Activated CD4-positive, alpha-beta memory T cell treated with anti-CD3 and anti-CD28 coated beads for 36 hours (primary cell): ENCODE measurements at regions not wholly inside any gene's neighbourhood (a gene's known extent, or its start where the extent isn't known, plus 50 kb on each side); places are given as distances from the start of the nearest gene placed in this dataset.

Source experiments
- CTCF ChIA-PET: fragments of 350-600 bp; sonication (Branson Sonifier 250); formaldehyde crosslinking; loops from one replicate; lab custom pipeline; 2021; ENCODE audit warnings: antibody characterized with exemption, inconsistent platforms; lab: Charles Lee
- POLR2A ChIA-PET: fragments of 350-600 bp; sonication (Branson Sonifier 250); formaldehyde crosslinking; loops from one replicate; lab custom pipeline; 2021; ENCODE audit warnings: antibody characterized with exemption; lab: Charles Lee
- DNase-seq: peaks from one replicate; pipeline ENCODE4 v3.0.0-alpha.2; 2020
- H3K27ac Mint-ChIP-seq: one replicate; pipeline ENCODE4 v1.8.0; 2021; ENCODE audit warnings: mixed read lengths
- H3K27me3 Mint-ChIP-seq: one replicate; pipeline ENCODE4 v1.8.0; 2021; ENCODE audit warnings: mixed read lengths
- H3K36me3 Mint-ChIP-seq: one replicate; pipeline ENCODE4 v1.8.0; 2021; ENCODE audit warnings: mixed read lengths
- H3K4me1 Mint-ChIP-seq: one replicate; pipeline ENCODE4 v1.8.0; 2021; ENCODE audit warnings: low read depth, mixed read lengths
- H3K4me3 Mint-ChIP-seq: one replicate; pipeline ENCODE4 v1.8.0; 2021; ENCODE audit warnings: mild to moderate bottlenecking, mixed read lengths
- H3K9me3 Mint-ChIP-seq: one replicate; pipeline ENCODE4 v1.8.0; 2021; ENCODE audit warnings: mixed read lengths
- intact Hi-C: fragments of 100-400 bp; cut with micrococcal nuclease; formaldehyde crosslinking; loops from one replicate; pipeline ENCODE4 v1.15.1; 2023

DNA sequence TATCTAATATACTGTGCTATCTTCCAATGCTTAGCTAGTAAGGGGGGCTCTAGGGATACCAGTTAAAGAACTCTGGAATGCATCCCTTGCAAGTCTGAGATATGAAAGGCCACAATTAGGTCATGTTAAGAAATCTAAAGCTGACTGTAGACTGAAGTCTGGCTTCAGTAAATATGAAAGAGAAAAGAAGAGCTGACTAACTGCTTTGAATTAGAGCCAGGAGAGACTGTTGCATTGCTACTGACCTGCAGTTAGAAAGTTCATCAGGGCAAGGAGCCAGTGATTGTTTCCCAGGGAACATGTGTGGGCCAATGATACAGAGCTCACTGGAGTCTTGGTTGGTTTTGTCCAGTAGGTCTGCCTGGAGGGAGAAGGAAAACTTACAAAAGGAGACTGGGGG is 472.1 kb upstream of the TNC start:
- ChIA-PET CTCF (interaction anchor here (0.6 kb wide), 1 partner anchor 55 kb away, joined by 3 read pairs; no protein-coding TSS in a partner anchor), POLR2A (no interaction called here)
- no peaks in the 10 kb centered on the region for H3K9me3 Mint-ChIP-seq
- H3K4me3 Mint-ChIP-seq = no peak overlapping the region
- no peak for DNase-seq
- no peaks in the 10 kb centered on the region for H3K4me1 Mint-ChIP-seq
- intact Hi-C loops = loop anchor here (5.0 kb wide), 3 partner anchors 577 to 982 kb away; no protein-coding TSS in a partner anchor
- H3K36me3 Mint-ChIP-seq = no peaks in the 10 kb centered on the region
- H3K27me3 Mint-ChIP-seq = peaks cover 7% of the 10 kb centered on the region
- H3K27ac Mint-ChIP-seq = no peak overlapping the region

- Mint-ChIP-seq H3K27ac (no peak overlapping the region), H3K27me3 (peaks cover 7% of the 10 kb centered on the region), H3K9me3 (no peaks in the 10 kb centered on the region), H3K4me3 (no peak overlapping the region), H3K36me3 (no peaks in the 10 kb centered on the region), H3K4me1 (no peaks in the 10 kb centered on the region)
- CTCF ChIA-PET = interaction anchor here (1.5 kb wide), 1 partner anchor 556 kb away, joined by 3 read pairs; no protein-coding TSS in a partner anchor
- peak; percentile 13 for DNase-seq
- POLR2A ChIA-PET = no interaction called here
- intact Hi-C loops = loop anchor here (5.0 kb wide), 3 partner anchors 576 to 981 kb away; no protein-coding TSS in a partner anchor
Measured at GRCh38 chr9:115591584-115591984, 473.6 kb upstream of the TNC start.

DNA sequence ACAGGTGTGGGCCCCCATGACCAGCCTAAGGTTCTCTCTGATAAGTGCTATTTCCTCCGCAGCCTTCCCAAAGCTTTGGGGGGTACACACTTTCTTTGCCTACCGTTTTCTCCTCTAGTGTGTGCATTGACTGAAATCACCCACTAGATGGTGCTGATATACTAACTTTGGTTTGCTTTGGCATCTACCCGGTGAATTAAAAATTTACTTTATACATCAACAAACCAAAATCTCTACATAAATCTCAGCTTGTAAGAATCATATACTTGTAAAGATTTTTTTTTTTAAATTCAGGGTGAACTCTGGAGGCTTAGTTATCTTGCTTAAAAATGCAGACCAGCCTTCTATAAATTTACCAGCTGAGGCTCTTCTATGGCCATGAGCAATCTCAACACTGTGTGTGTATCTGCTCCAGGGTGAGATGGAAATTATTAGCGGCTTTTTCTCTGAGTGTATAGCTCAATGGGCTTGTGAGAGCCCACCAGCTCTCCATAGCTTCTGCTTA is 475.7 kb upstream of the TNC start:
- Mint-ChIP-seq H3K27me3 (peaks cover 16% of the 10 kb centered on the region), H3K4me1 (no peaks in the 10 kb centered on the region), H3K4me3 (no peak overlapping the region), H3K9me3 (no peaks in the 10 kb centered on the region), H3K36me3 (no peaks in the 10 kb centered on the region), H3K27ac (no peak overlapping the region)
- ChIA-PET CTCF (interaction anchor here (0.7 to 2.9 kb wide), 13 partner anchors 10 to 1266 kb away, joined by 3 to 20 read pairs (median 6); no protein-coding TSS in a partner anchor), POLR2A (no interaction called here)
- intact Hi-C loops = loop anchor here (1.0 to 5.0 kb wide), 4 partner anchors 574 to 1068 kb away; no protein-coding TSS in a partner anchor
- no peak for DNase-seq

DNA sequence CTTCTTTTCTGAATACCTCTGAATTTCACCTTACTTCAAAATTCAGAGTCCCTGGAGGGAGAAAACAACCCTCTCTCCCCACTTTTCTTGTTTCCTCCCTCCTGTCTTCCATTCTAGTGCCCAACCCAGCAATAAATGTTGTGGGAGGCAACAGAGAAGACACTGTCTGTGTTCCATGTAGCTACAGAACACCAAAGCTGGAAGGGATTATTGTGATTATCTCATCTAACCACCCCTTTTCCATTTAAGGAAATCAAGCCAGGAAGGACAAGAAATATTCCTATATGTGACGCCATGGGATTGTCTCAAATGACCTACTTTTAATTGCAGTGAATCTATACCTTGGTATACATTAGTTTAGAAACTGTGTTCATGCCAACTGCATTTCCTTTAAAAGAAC is 476.6 kb upstream of the TNC start:
- intact Hi-C loops = loop anchor here (5.0 kb wide), 3 partner anchors 573 to 978 kb away; no protein-coding TSS in a partner anchor
- Mint-ChIP-seq H3K4me1 (no peaks in the 10 kb centered on the region), H3K27ac (no peak overlapping the region), H3K36me3 (no peaks in the 10 kb centered on the region), H3K4me3 (no peak overlapping the region), H3K9me3 (no peaks in the 10 kb centered on the region), H3K27me3 (peaks cover 16% of the 10 kb centered on the region)
- ChIA-PET CTCF (interaction anchor here (1.1 to 2.9 kb wide), 7 partner anchors 9 to 1068 kb away, joined by 4 to 20 read pairs (median 7); no protein-coding TSS in a partner anchor), POLR2A (no interaction called here)
- DNase-seq = no peak

DNA sequence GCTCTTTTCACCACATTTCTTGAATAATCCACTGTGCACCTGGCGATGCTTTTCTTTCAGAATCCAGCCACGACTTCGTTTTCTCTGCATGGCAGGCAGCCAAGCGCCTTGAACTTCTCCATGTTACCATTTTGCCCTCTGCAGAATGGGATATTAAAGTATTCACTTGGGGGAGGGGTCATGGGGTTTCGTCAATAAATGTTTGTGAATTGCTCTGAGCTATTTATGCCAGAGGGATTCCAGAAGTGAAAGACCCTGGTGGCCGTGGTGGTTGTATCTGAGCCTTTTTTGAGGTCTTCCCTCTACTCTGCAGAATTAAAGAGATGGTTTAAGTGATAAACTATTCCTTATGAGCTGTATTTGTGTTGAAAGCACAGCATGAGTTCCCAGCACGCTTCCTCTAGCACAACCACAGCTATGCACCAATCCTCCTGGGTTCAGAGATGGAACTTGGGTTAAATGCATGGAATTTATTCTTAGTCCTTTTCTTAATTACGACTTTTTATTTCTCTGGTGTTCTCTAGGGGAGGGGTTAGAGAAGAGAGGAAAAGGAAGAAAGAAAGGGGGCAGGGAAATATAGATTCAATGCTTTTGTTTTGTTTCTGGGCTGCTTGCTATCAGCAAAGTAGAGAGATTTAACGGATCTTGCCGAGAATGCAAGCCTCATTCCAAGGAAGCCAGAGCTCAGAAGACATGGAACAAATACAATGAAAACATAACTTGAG is 478.2 kb upstream of the TNC start:
- no peaks in the 10 kb centered on the region for H3K36me3 Mint-ChIP-seq
- H3K27ac Mint-ChIP-seq = no peak overlapping the region
- POLR2A ChIA-PET = no interaction called here
- H3K4me3 Mint-ChIP-seq = no peak overlapping the region
- CTCF ChIA-PET = no interaction called here
- peaks cover 18% of the 10 kb centered on the region for H3K27me3 Mint-ChIP-seq
- no peaks in the 10 kb centered on the region for H3K4me1 Mint-ChIP-seq
- no peaks in the 10 kb centered on the region for H3K9me3 Mint-ChIP-seq
- intact Hi-C loops = no loop called here
- DNase-seq = no peak

- CTCF ChIA-PET = interaction anchor here (0.6 kb wide), 1 partner anchor 899 kb away, joined by 3 read pairs; no protein-coding TSS in a partner anchor
- H3K36me3 Mint-ChIP-seq = no peaks in the 10 kb centered on the region
- no peaks in the 10 kb centered on the region for H3K4me1 Mint-ChIP-seq
- intact Hi-C loops = no loop called here
- POLR2A ChIA-PET = no interaction called here
- DNase-seq = no peak
- H3K27ac Mint-ChIP-seq = no peak overlapping the region
- H3K27me3 Mint-ChIP-seq = peaks cover 19% of the 10 kb centered on the region
- no peak overlapping the region for H3K4me3 Mint-ChIP-seq
- no peaks in the 10 kb centered on the region for H3K9me3 Mint-ChIP-seq
Measured at GRCh38 chr9:115596746-115597080, 478.8 kb upstream of the TNC start.

- no peak overlapping the region for H3K27ac Mint-ChIP-seq
- peaks cover 21% of the 10 kb centered on the region for H3K27me3 Mint-ChIP-seq
- intact Hi-C loops = no loop called here
- no peak for DNase-seq
- no peaks in the 10 kb centered on the region for H3K9me3 Mint-ChIP-seq
- CTCF ChIA-PET = interaction anchor here (0.6 kb wide), 1 partner anchor 898 kb away, joined by 3 read pairs; no protein-coding TSS in a partner anchor
- H3K36me3 Mint-ChIP-seq = no peaks in the 10 kb centered on the region
- POLR2A ChIA-PET = no interaction called here
- no peak overlapping the region for H3K4me3 Mint-ChIP-seq
- H3K4me1 Mint-ChIP-seq = no peaks in the 10 kb centered on the region
Measured at GRCh38 chr9:115597330-115597895, 479.5 kb upstream of the TNC start.

DNA sequence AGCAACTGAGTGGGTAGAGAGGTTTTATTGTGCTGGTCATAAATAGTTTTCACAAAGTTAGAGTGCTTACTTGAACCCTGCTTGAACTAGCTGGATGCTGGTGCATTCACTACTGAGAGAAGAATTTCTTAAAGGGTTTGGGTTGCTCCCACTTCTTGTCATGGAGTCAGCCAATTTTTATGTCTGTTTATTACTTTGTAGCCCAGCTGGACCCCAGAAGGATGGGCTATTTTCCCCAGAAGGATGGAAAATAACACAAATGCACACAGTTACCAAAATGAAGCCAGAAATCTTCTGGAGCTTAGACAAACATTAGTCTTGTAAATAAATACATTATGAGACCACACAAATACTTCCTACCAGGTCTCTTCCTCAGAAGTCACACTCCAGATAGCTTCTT is 480.8 kb upstream of the TNC start:
- Mint-ChIP-seq H3K4me1 (no peaks in the 10 kb centered on the region), H3K27ac (no peak overlapping the region), H3K27me3 (peaks cover 19% of the 10 kb centered on the region), H3K9me3 (no peaks in the 10 kb centered on the region), H3K4me3 (no peak overlapping the region), H3K36me3 (no peaks in the 10 kb centered on the region)
- intact Hi-C loops = no loop called here
- no peak for DNase-seq
- ChIA-PET POLR2A (no interaction called here), CTCF (no interaction called here)

DNA sequence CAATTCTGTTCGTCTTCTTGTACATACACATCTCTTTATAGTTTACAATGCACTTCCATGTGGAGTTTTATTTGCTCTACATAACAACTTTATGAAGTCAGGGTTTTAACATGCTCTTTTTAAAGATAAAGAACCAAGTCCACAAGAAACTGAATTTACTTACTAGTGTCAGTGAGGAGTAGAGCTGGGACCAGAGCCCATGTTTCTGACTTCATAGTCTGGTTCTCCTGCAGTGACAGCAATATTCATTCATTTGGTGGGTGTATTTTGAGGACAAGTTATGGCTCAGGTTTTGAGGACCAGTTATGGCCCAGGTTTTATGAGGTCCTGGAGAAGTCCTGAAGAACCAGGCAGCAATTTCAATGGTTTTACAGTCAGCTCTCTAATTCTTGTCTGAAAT is 481.9 kb upstream of the TNC start:
- Mint-ChIP-seq H3K36me3 (no peaks in the 10 kb centered on the region), H3K9me3 (no peaks in the 10 kb centered on the region), H3K4me3 (no peak overlapping the region), H3K4me1 (no peaks in the 10 kb centered on the region), H3K27me3 (peaks cover 13% of the 10 kb centered on the region), H3K27ac (no peak overlapping the region)
- DNase-seq = no peak
- ChIA-PET POLR2A (no interaction called here), CTCF (no interaction called here)
- intact Hi-C loops = no loop called here

GRCh38 chr9:115601434-115601833 is 483.5 kb upstream of the TNC start:
- Mint-ChIP-seq H3K27ac (no peak overlapping the region), H3K27me3 (peaks cover 13% of the 10 kb centered on the region), H3K4me3 (no peak overlapping the region), H3K36me3 (no peaks in the 10 kb centered on the region), H3K4me1 (no peaks in the 10 kb centered on the region), H3K9me3 (no peaks in the 10 kb centered on the region)
- ChIA-PET POLR2A (no interaction called here), CTCF (no interaction called here)
- DNase-seq = no peak
- intact Hi-C loops = no loop called here

- no peaks in the 10 kb centered on the region for H3K9me3 Mint-ChIP-seq
- H3K4me1 Mint-ChIP-seq = no peaks in the 10 kb centered on the region
- no peak overlapping the region for H3K4me3 Mint-ChIP-seq
- no peak for DNase-seq
- CTCF ChIA-PET = interaction anchor here (3.8 kb wide), 1 partner anchor 11 kb away, joined by 20 read pairs; no protein-coding TSS in a partner anchor
- intact Hi-C loops = no loop called here
- POLR2A ChIA-PET = no interaction called here
- peaks cover 8% of the 10 kb centered on the region for H3K27me3 Mint-ChIP-seq
- no peak overlapping the region for H3K27ac Mint-ChIP-seq
- H3K36me3 Mint-ChIP-seq = no peaks in the 10 kb centered on the region
Measured at GRCh38 chr9:115604831-115605483, 487.0 kb upstream of the TNC start.

- no peak overlapping the region for H3K27ac Mint-ChIP-seq
- no peak for DNase-seq
- CTCF ChIA-PET = interaction anchor here (0.6 to 2.0 kb wide), 2 partner anchors 14 to 962 kb away, joined by 3 to 8 read pairs; no protein-coding TSS in a partner anchor
Measured at GRCh38 chr9:115606838-115607237, 488.9 kb upstream of the TNC start.

More at GRCh38 chr9:115606838-115607237, 488.9 kb upstream of the TNC start:
- H3K36me3 Mint-ChIP-seq = no peaks in the 10 kb centered on the region
- H3K9me3 Mint-ChIP-seq = no peaks in the 10 kb centered on the region
- POLR2A ChIA-PET = no interaction called here
- peaks cover 3% of the 10 kb centered on the region for H3K27me3 Mint-ChIP-seq
- no peaks in the 10 kb centered on the region for H3K4me1 Mint-ChIP-seq
- intact Hi-C loops = no loop called here
- no peak overlapping the region for H3K4me3 Mint-ChIP-seq
